Gastroesophageal sphincter (tissue), 4 donors: ENCODE measurements at regions not wholly inside any gene's neighbourhood (a gene's known extent, or its start where the extent isn't known, plus 50 kb on each side); places are given as distances from the start of the nearest gene placed in this dataset.
A peak's percentile ranks its signal among the peaks of the same experiment; 100 is the strongest.
"Not testable (repeated sequence)": the region's sequence is repeated elsewhere in the genome, so short reads cannot be mapped to it uniquely, and the experiment has no call there.

Experiments
- ATAC-seq: fragments of 150-250 bp; one replicate; pipeline ENCODE4 v1.9.1; 2016; ENCODE audit warnings: mild to moderate bottlenecking, moderate library complexity
- H3K27ac ChIP-seq, 4 donors: fragments of 200-600 bp; sonication (generic) in 3 of 4; 1 replicate in 3 of 4; 2 replicates in 1 of 4; pipeline ENCODE4 v1.5.1; 2016 to 2019
- H3K27me3 ChIP-seq: fragments of 200-600 bp; sonication (generic); one replicate; pipeline ENCODE4 v1.5.1; 2019
- H3K36me3 ChIP-seq, 2 donors: fragments of 200-600 bp; sonication (generic); one replicate each; pipeline ENCODE4 v1.5.1; 2019; ENCODE audit warnings: control low read depth in 1 of 2
- H3K4me1 ChIP-seq, 3 donors: fragments of 200-600 bp; sonication (generic); 1 replicate in 2 of 3; 2 replicates in 1 of 3; pipeline ENCODE4 v1.5.1; 2016 to 2019; ENCODE audit warnings: control low read depth in 2 of 3
- H3K4me3 ChIP-seq, 2 donors: fragments of 200-600 bp; sonication (generic); one replicate each; pipeline ENCODE4 v1.5.1; 2019; ENCODE audit warnings: mild to moderate bottlenecking in 1 of 2, moderate library complexity in 1 of 2
- H3K9me3 ChIP-seq, 3 donors: fragments of 200-600 bp; sonication (generic); one replicate each; pipeline ENCODE4 v1.5.1; 2017 to 2019; ENCODE audit warnings: control low read depth in 2 of 3
- CTCF ChIP-seq, 4 experiments: fragments of 200-600 bp in 2 of 4; fragments of 450-650 bp in 2 of 4; sonication (generic) in 1 of 4; IDR thresholded peaks; one replicate each; pipeline ENCODE4 v1.5.1; 2017 to 2019; ENCODE audit warnings: antibody characterized with exemption in 4 of 4, mild to moderate bottlenecking in 2 of 4, moderate library complexity in 2 of 4
- EP300 ChIP-seq: sonication (generic); formaldehyde crosslinking; IDR thresholded peaks from one replicate; pipeline ENCODE4 v1.6.1; 2017; ENCODE audit warnings: antibody characterized with exemption, mild to moderate bottlenecking
- POLR2A ChIP-seq, 2 donors: fragments of 450-650 bp; IDR thresholded peaks; one replicate each; pipeline ENCODE4 v1.6.1; 2017; ENCODE audit warnings: antibody characterized with exemption in 2 of 2, mild to moderate bottlenecking in 2 of 2, moderate library complexity in 1 of 2
- POLR2AphosphoS5 ChIP-seq: sonication (generic); formaldehyde crosslinking; IDR thresholded peaks from one replicate; pipeline ENCODE4 v1.6.1; 2017; ENCODE audit warnings: antibody characterized with exemption
- WGBS, 2 donors: methylation state at CpG; one replicate each; pipeline ENCODE4 v1.1.5; 2018; ENCODE audit warnings: low coverage in 1 of 2; 5-methylcytosine and 5-hydroxymethylcytosine counted together

DNA sequence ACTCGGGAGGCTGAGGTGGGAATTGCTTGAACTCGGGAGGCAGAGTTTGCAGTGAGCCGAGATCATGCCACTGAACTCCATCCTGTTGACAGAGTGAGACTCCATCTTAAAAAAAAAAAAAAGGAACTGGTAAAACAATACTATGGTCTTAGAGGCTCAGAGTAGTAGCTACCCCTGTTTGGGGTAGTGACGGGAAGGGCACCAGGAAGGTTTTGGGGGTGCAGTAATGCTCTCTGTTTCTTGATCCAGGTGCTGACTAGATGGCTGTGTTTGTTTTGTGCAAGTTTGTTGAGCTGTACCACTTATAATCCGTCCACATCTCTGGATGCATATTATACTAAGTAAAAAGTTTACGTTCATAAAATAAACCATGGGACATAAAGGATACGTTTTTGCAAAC is 765.8 kb upstream of the TPTE start:
- WGBS, 2 donors = 47 to 62% methylated on average over 7 of the region's 7 CpGs
- TF ChIP-seq POLR2AphosphoS5 = no peak
- TF ChIP-seq CTCF (IDR thresholded peaks at IDR 0.05) = no peak
- no peak for ATAC-seq
- Histone ChIP-seq H3K4me1 (no peaks in the 10 kb centered on the region), H3K9me3 (peaks cover 0 to 10% (median 0%) of the 10 kb centered on the region in 3 donors), H3K36me3 (no peaks in the 10 kb centered on the region), H3K4me3 (no peak overlapping the region), H3K27me3 (peaks cover 30% of the 10 kb centered on the region), H3K27ac (no peak overlapping the region)

DNA sequence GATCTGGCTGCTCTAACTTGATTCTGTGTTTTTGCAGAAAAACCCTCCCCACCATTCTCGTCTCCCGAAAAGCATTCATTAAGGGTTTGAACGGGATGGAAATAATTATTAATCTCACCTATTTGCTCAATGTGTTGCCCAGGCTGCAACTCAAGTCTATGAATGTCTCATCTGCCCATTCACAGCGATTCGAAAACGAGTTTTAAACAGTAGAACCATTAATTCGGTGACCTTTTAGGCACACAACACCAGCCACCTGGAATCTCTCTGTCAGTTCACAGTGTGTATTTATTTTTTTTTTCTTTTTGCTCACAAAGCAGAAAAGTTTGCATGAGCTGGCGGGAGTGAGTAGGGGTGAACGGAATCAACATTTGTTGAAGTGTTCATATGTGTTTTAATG is 764.7 kb upstream of the TPTE start:
- no peak overlapping the region for H3K27ac ChIP-seq
- peaks cover 0 to 13% (median 0%) of the 10 kb centered on the region in 3 donors for H3K9me3 ChIP-seq
- peaks cover 22% of the 10 kb centered on the region for H3K27me3 ChIP-seq
- no peaks in the 10 kb centered on the region for H3K36me3 ChIP-seq
- 69 to 71% methylated on average over 9 of the region's 9 CpGs for WGBS, 2 donors
- no peaks in the 10 kb centered on the region for H3K4me1 ChIP-seq
- no peak overlapping the region for H3K4me3 ChIP-seq
- ATAC-seq = no peak
- TF ChIP-seq POLR2A (IDR thresholded peaks at IDR 0.05) (no peak), CTCF (IDR thresholded peaks at IDR 0.05) (no peak), POLR2AphosphoS5 (no peak), EP300 (no peak)

DNA sequence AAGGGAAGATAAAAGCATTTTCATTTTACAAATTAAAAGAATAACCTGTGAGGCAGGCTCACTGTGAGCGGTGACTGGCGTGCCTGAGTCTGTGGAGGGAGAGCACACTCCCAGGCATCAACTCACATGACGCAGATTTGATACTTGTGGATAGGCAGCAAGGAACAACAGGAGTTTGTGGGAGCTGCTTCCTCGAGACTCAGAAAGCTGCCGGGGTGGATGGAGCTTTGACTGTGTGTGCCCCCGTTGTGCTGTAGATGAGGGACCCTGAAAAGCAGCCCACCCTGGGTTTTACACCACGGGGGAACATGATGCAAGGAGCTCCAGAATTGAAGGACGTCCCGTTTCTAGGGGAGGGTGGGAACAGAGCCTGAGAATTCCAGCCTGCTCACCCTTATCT is 764.3 kb upstream of the TPTE start:
- not testable (repeated sequence) for ATAC-seq, H3K27ac ChIP-seq, H3K4me3 ChIP-seq, H3K36me3 ChIP-seq, H3K4me1 ChIP-seq
- H3K27me3 ChIP-seq = peaks cover 18% of the 10 kb centered on the region
- 50 to 57% methylated on average over 2 to 6 of the region's 9 CpGs for WGBS, 2 donors
- peaks cover 0 to 13% (median 0%) of the 10 kb centered on the region in 3 donors for H3K9me3 ChIP-seq

DNA sequence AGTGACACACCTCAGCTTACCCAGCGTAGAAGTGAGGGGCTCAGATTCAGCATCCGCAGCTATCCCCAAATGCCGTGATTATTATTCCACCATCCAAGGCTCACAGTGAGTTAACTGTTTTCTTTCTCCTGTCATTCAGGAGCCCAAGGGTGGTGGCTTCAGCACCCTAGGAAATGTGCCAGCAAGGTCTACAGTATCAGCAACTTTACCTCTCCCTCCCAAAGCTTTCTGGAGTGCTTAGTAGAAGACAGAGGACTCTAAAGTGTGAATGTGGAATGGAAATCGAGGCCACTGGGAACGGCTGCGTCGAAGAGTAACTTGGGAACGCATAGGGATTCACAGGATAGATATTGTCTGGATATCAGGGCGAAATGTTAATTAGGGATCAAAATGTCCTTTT is 763.8 kb upstream of the TPTE start:
- not testable (repeated sequence) for ATAC-seq, H3K4me1 ChIP-seq, H3K36me3 ChIP-seq, H3K27ac ChIP-seq, H3K4me3 ChIP-seq
- H3K9me3 ChIP-seq = peaks cover 0 to 13% (median 0%) of the 10 kb centered on the region in 3 donors
- H3K27me3 ChIP-seq = peaks cover 18% of the 10 kb centered on the region
- 77 to 78% methylated on average over 9 of the region's 9 CpGs for WGBS, 2 donors

- TF ChIP-seq CTCF (IDR thresholded peaks at IDR 0.05) (no peak), POLR2AphosphoS5 (no peak), POLR2A (IDR thresholded peaks at IDR 0.05) (no peak), EP300 (no peak)
- Histone ChIP-seq H3K9me3 (peaks cover 0 to 13% (median 0%) of the 10 kb centered on the region in 3 donors), H3K27me3 (peaks cover 18% of the 10 kb centered on the region), H3K4me1 (no peaks in the 10 kb centered on the region), H3K27ac (no peak overlapping the region), H3K4me3 (no peak overlapping the region), H3K36me3 (no peaks in the 10 kb centered on the region)
- WGBS, 2 donors = 52 to 60% methylated on average over 6 of the region's 6 CpGs
- ATAC-seq = no peak
Observed at GRCh38 chr21:9758141-9758540, 763.2 kb upstream of the TPTE start.

GRCh38 chr21:9758888-9759287 is 762.5 kb upstream of the TPTE start:
- no peaks in the 10 kb centered on the region for H3K36me3 ChIP-seq
- WGBS, 2 donors = 67 to 69% methylated on average over 6 of the region's 6 CpGs
- no peak for ATAC-seq

More at GRCh38 chr21:9758888-9759287, 762.5 kb upstream of the TPTE start:
- H3K27me3 ChIP-seq = peaks cover 25% of the 10 kb centered on the region
- no peaks in the 10 kb centered on the region for H3K4me1 ChIP-seq
- peaks cover 0 to 20% (median 0%) of the 10 kb centered on the region in 3 donors for H3K9me3 ChIP-seq
- TF ChIP-seq POLR2A (IDR thresholded peaks at IDR 0.05) = peak in 1 of 2 donors; percentile 19
- TF ChIP-seq CTCF (IDR thresholded peaks at IDR 0.05) = no peak
- TF ChIP-seq POLR2AphosphoS5 = no peak
- no peak for TF ChIP-seq EP300
- H3K27ac ChIP-seq = no peak overlapping the region
- no peak overlapping the region for H3K4me3 ChIP-seq
